HUES6 (cell line): ENCODE measurements at regions not wholly inside any gene's neighbourhood (a gene's known extent, or its start where the extent isn't known, plus 50 kb on each side); places are given as distances from the start of the nearest gene placed in this dataset.
"Not testable (repeated sequence)": the region's sequence is repeated elsewhere in the genome, so short reads cannot be mapped to it uniquely, and the experiment has no call there.

Experiments used
- H3K27ac ChIP-seq: 2 replicates; pipeline ENCODE4 v1.7.0; 2013; ENCODE audit warnings: low read depth, mild to moderate bottlenecking, low read length, inconsistent platforms
- H3K27me3 ChIP-seq: 2 replicates; pipeline ENCODE4 v1.6.1; 2013; ENCODE audit warnings: low read length; ENCODE audit not compliant: control insufficient read depth, insufficient read depth
- H3K36me3 ChIP-seq: 2 replicates; pipeline ENCODE4 v1.6.1; 2013; ENCODE audit warnings: low read length; ENCODE audit not compliant: control insufficient read depth, insufficient read depth
- H3K4me1 ChIP-seq: 2 replicates; pipeline ENCODE4 v1.6.1; 2013; ENCODE audit warnings: low read length; ENCODE audit not compliant: control insufficient read depth, insufficient read depth
- H3K4me3 ChIP-seq: 2 replicates; pipeline ENCODE4 v1.5.1; 2013; ENCODE audit warnings: low read depth, low read length
- H3K9ac ChIP-seq: one replicate; pipeline ENCODE4 v1.6.1; 2013; ENCODE audit warnings: mild to moderate bottlenecking, low read length
- H3K9me3 ChIP-seq: 2 replicates; pipeline ENCODE4 v1.6.1; 2013; ENCODE audit warnings: low read depth, low read length; ENCODE audit not compliant: control insufficient read depth, insufficient read depth

GRCh38 chr15:20255641-20256040, 286.0 kb downstream of the GOLGA6L6 start:
- H3K36me3 ChIP-seq, H3K27ac ChIP-seq, H3K4me3 ChIP-seq, H3K9ac ChIP-seq, H3K4me1 ChIP-seq, H3K27me3 ChIP-seq: not testable (repeated sequence)
- H3K9me3 ChIP-seq = peaks cover 46% of the 10 kb centered on the region; the same call in 1 of the 2 replicates

- not testable (repeated sequence) for H3K4me1 ChIP-seq
These were observed 288.5 kb downstream of the GOLGA6L6 start for GRCh38 chr15:20253047-20253615.

GRCh38 chr15:20252040-20252439, 289.6 kb downstream of the GOLGA6L6 start:
- H3K9me3 ChIP-seq = peaks cover 47% of the 10 kb centered on the region; the same call in 1 of the 2 replicates
- H3K27ac ChIP-seq, H3K36me3 ChIP-seq, H3K27me3 ChIP-seq, H3K4me1 ChIP-seq, H3K9ac ChIP-seq, H3K4me3 ChIP-seq: not testable (repeated sequence)

More at GRCh38 chr15:20253047-20253615, 288.5 kb downstream of the GOLGA6L6 start:
- H3K27me3 ChIP-seq, H3K9ac ChIP-seq, H3K36me3 ChIP-seq, H3K4me3 ChIP-seq, H3K27ac ChIP-seq: not testable (repeated sequence)
- peaks cover 45% of the 10 kb centered on the region; the same call in 1 of the 2 replicates for H3K9me3 ChIP-seq

GRCh38 chr15:20251214-20252005, 290.2 kb downstream of the GOLGA6L6 start:
- H3K27me3 ChIP-seq, H3K27ac ChIP-seq, H3K4me1 ChIP-seq, H3K4me3 ChIP-seq, H3K36me3 ChIP-seq, H3K9ac ChIP-seq: not testable (repeated sequence)
- peaks cover 51% of the 10 kb centered on the region; the same call in 1 of the 2 replicates for H3K9me3 ChIP-seq

GRCh38 chr15:20250206-20250605, 291.4 kb downstream of the GOLGA6L6 start:
- H3K36me3 ChIP-seq, H3K9ac ChIP-seq, H3K4me1 ChIP-seq, H3K4me3 ChIP-seq, H3K27ac ChIP-seq, H3K27me3 ChIP-seq: not testable (repeated sequence)
- H3K9me3 ChIP-seq = peaks cover 52% of the 10 kb centered on the region; the same call in 1 of the 2 replicates

GRCh38 chr15:20249677-20249970, 292.0 kb downstream of the GOLGA6L6 start:
- H3K9me3 ChIP-seq = peaks cover 57% of the 10 kb centered on the region; the same call in 1 of the 2 replicates
- not testable (repeated sequence) for H3K9ac ChIP-seq, H3K4me3 ChIP-seq, H3K27ac ChIP-seq, H3K4me1 ChIP-seq, H3K27me3 ChIP-seq, H3K36me3 ChIP-seq

GRCh38 chr15:20248434-20248833, 293.2 kb downstream of the GOLGA6L6 start:
- not testable (repeated sequence) for H3K4me3 ChIP-seq, H3K36me3 ChIP-seq, H3K27ac ChIP-seq, H3K4me1 ChIP-seq, H3K27me3 ChIP-seq, H3K9ac ChIP-seq
- peaks cover 61% of the 10 kb centered on the region; the same call in 1 of the 2 replicates for H3K9me3 ChIP-seq

GRCh38 chr15:20247137-20247536, 294.5 kb downstream of the GOLGA6L6 start:
- not testable (repeated sequence) for H3K27ac ChIP-seq, H3K4me3 ChIP-seq, H3K4me1 ChIP-seq, H3K9ac ChIP-seq, H3K27me3 ChIP-seq, H3K36me3 ChIP-seq
- peaks cover 56% of the 10 kb centered on the region; the same call in 1 of the 2 replicates for H3K9me3 ChIP-seq

GRCh38 chr15:20246624-20247023, 295.0 kb downstream of the GOLGA6L6 start:
- not testable (repeated sequence) for H3K4me3 ChIP-seq, H3K36me3 ChIP-seq, H3K27ac ChIP-seq, H3K4me1 ChIP-seq, H3K9ac ChIP-seq, H3K27me3 ChIP-seq
- H3K9me3 ChIP-seq = peaks cover 51% of the 10 kb centered on the region; the same call in 1 of the 2 replicates

- peaks cover 48% of the 10 kb centered on the region; the same call in 1 of the 2 replicates for H3K9me3 ChIP-seq
- not testable (repeated sequence) for H3K27ac ChIP-seq, H3K4me1 ChIP-seq, H3K9ac ChIP-seq, H3K36me3 ChIP-seq, H3K4me3 ChIP-seq, H3K27me3 ChIP-seq
These were observed 295.7 kb downstream of the GOLGA6L6 start for GRCh38 chr15:20245856-20246255.

- H3K27ac ChIP-seq, H3K9ac ChIP-seq, H3K4me3 ChIP-seq, H3K4me1 ChIP-seq, H3K36me3 ChIP-seq, H3K27me3 ChIP-seq: not testable (repeated sequence)
- H3K9me3 ChIP-seq = peaks cover 54% of the 10 kb centered on the region; the same call in 1 of the 2 replicates
These were observed 296.8 kb downstream of the GOLGA6L6 start for GRCh38 chr15:20244792-20245191.
